Fibroblast of lung (primary cell): ENCODE measurements at regions not wholly inside any gene's neighbourhood (a gene's known extent, or its start where the extent isn't known, plus 50 kb on each side); places are given as distances from the start of the nearest gene placed in this dataset.

Experiments
- DNase-seq, 2 donors: peaks; one replicate each; pipeline versions ENCODE4 v3.0.0 to v3.0.0-alpha.2; 2010; ENCODE audit warnings: low read depth in 2 of 2
- H2AFZ ChIP-seq: 2 replicates; pipeline ENCODE4 v1.5.1; 2012; ENCODE audit warnings: low read length, control low read depth, inconsistent platforms
- H3K27ac ChIP-seq: 2 replicates; pipeline ENCODE4 v1.5.1; 2011; ENCODE audit warnings: low read length, control low read depth; ENCODE audit not compliant: insufficient read depth
- H3K27me3 ChIP-seq: 2 replicates; pipeline ENCODE4 v1.5.1; 2011; ENCODE audit warnings: mild to moderate bottlenecking, low read length; ENCODE audit not compliant: control insufficient read depth, insufficient read depth
- H3K36me3 ChIP-seq: 2 replicates; pipeline ENCODE4 v1.5.1; 2011; ENCODE audit warnings: low read length; ENCODE audit not compliant: control insufficient read depth, insufficient read depth
- H3K4me1 ChIP-seq: 2 replicates; pipeline ENCODE4 v1.5.1; 2011; ENCODE audit warnings: low read length; ENCODE audit not compliant: control insufficient read depth, insufficient read depth; ENCODE audit errors: extremely low read depth
- H3K4me2 ChIP-seq: 2 replicates; pipeline ENCODE4 v1.5.1; 2011; ENCODE audit warnings: low read length, control low read depth; ENCODE audit not compliant: insufficient read depth; ENCODE audit errors: extremely low read depth
- H3K4me3 ChIP-seq, 4 experiments: fragments of 200-600 bp in 1 of 4; sonication (generic) in 1 of 4; replicated peaks in 1 of 4; 2 replicates each; pipeline ENCODE4 v1.5.1; 2011 to 2016; ENCODE audit warnings: low read length in 4 of 4, low read depth in 3 of 4, mild to moderate bottlenecking in 3 of 4, control low read depth in 2 of 4, inconsistent platforms in 1 of 4, mixed read lengths in 1 of 4; ENCODE audit not compliant: insufficient read depth in 1 of 4; ENCODE audit errors: control extremely low read depth in 1 of 4
- H3K79me2 ChIP-seq: 2 replicates; pipeline ENCODE4 v1.5.1; 2012; ENCODE audit warnings: mild to moderate bottlenecking, low read length, inconsistent platforms; ENCODE audit not compliant: control insufficient read depth, insufficient read depth
- H3K9ac ChIP-seq: 2 replicates; pipeline ENCODE4 v1.5.1; 2011; ENCODE audit warnings: mild to moderate bottlenecking, low read length, control low read depth; ENCODE audit not compliant: insufficient read depth
- H3K9me3 ChIP-seq: 2 replicates; pipeline ENCODE4 v1.5.1; 2012; ENCODE audit warnings: low read depth, low read length; ENCODE audit not compliant: control insufficient read depth, insufficient read depth
- H4K20me1 ChIP-seq: 2 replicates; pipeline ENCODE4 v1.5.1; 2011; ENCODE audit warnings: low read length; ENCODE audit not compliant: control insufficient read depth, insufficient read depth; ENCODE audit errors: extremely low read depth
- EZH2 ChIP-seq: IDR thresholded peaks from 2 replicates; pipeline ENCODE4 v1.5.1; 2012; ENCODE audit warnings: low read length, control low read depth, mild to moderate bottlenecking; ENCODE audit errors: missing control alignments
- TF ChIP-seq, protein P1 (sequence below), 2 donors: IDR thresholded peaks in 1 of 2; conservative IDR thresholded peaks in 1 of 2; 1 replicate in 1 of 2; 2 replicates in 1 of 2; pipeline ENCODE4 v1.5.1; 2011 to 2012; ENCODE audit warnings: low read length in 2 of 2, control low read depth in 1 of 2, inconsistent platforms in 1 of 2, low read depth in 1 of 2, mild to moderate bottlenecking in 1 of 2

DNA sequence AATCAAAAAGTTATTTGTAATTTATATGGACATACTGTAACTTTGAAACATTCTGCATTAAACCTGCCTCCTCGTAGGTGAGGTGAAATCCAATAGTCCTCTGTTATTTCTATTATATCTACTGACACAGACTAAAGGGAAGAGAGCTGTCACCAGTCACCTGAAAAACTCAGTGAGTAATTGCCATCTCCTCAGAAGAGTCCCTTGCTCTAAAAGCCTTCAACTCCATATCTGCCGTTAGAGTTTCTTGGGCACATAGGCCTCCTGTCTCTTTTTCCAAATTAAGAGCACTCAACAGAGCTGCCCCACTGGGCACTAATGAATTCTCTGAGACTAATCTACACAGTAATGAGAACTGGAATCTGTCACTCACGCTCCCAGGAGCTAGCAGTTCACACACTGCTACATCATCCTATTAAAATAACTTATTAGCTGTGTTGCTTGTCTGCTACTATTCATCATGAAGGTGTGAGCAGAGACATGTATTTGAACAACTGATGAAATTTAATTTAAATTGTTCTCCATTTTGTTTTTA, 67.3 kb upstream of the VCAN start:
- Histone ChIP-seq H3K27me3 (no peaks in the 10 kb centered on the region), H3K4me3 (no peak overlapping the region), H4K20me1 (no peaks in the 10 kb centered on the region), H2AFZ (no peak overlapping the region), H3K27ac (no peak overlapping the region), H3K36me3 (no peaks in the 10 kb centered on the region), H3K4me1 (no peaks in the 10 kb centered on the region), H3K9ac (no peak overlapping the region), H3K4me2 (no peak overlapping the region), H3K79me2 (no peaks in the 10 kb centered on the region), H3K9me3 (no peaks in the 10 kb centered on the region)
- TF ChIP-seq, protein P1, sequence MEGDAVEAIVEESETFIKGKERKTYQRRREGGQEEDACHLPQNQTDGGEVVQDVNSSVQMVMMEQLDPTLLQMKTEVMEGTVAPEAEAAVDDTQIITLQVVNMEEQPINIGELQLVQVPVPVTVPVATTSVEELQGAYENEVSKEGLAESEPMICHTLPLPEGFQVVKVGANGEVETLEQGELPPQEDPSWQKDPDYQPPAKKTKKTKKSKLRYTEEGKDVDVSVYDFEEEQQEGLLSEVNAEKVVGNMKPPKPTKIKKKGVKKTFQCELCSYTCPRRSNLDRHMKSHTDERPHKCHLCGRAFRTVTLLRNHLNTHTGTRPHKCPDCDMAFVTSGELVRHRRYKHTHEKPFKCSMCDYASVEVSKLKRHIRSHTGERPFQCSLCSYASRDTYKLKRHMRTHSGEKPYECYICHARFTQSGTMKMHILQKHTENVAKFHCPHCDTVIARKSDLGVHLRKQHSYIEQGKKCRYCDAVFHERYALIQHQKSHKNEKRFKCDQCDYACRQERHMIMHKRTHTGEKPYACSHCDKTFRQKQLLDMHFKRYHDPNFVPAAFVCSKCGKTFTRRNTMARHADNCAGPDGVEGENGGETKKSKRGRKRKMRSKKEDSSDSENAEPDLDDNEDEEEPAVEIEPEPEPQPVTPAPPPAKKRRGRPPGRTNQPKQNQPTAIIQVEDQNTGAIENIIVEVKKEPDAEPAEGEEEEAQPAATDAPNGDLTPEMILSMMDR (conservative IDR thresholded peaks at IDR 0.05 in 1 of 2, IDR thresholded peaks at IDR 0.05 in 1 of 2; ENCODE audit: low read depth in 1 of 2, low read length in 2 of 2): no peak
- no peak for TF ChIP-seq EZH2
- no peak for DNase-seq

DNA sequence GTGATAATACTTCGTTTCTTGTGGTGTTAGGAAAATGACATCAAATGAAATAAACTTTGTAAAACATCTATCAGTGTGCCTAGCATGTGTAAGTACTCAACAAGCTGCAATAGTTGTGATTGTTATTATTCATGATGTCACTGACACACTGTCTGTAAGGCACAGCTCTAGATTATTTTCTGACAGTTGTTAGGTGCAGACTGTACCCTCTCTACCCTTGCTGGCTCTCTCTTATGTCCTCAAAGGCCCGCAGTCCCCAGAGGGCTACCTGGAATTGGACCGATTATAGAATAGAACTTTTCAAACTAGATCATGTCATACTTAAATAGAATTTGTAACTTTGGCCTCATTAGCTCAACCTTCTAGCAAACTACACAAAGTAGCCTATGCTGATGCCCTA, 65.9 kb upstream of the VCAN start:
- no peak overlapping the region for H3K9ac ChIP-seq
- H3K36me3 ChIP-seq: no peaks in the 10 kb centered on the region
- H3K79me2 ChIP-seq: no peaks in the 10 kb centered on the region
- no peak overlapping the region for H2AFZ ChIP-seq
- no peaks in the 10 kb centered on the region for H3K27me3 ChIP-seq
- no peak overlapping the region for H3K4me3 ChIP-seq
- no peaks in the 10 kb centered on the region for H4K20me1 ChIP-seq
- no peak overlapping the region for H3K27ac ChIP-seq
- H3K4me2 ChIP-seq: no peak overlapping the region
- no peaks in the 10 kb centered on the region for H3K9me3 ChIP-seq
- H3K4me1 ChIP-seq: no peaks in the 10 kb centered on the region
- DNase-seq: no peak
- TF ChIP-seq EZH2: no peak
- TF ChIP-seq, protein P1 (conservative IDR thresholded peaks at IDR 0.05 in 1 of 2, IDR thresholded peaks at IDR 0.05 in 1 of 2; ENCODE audit: low read depth in 1 of 2, low read length in 2 of 2): no peak

- H3K27me3 ChIP-seq: no peaks in the 10 kb centered on the region
- DNase-seq: no peak
- H2AFZ ChIP-seq: no peak overlapping the region
- TF ChIP-seq EZH2: no peak
- TF ChIP-seq, protein P1 (conservative IDR thresholded peaks at IDR 0.05 in 1 of 2, IDR thresholded peaks at IDR 0.05 in 1 of 2; ENCODE audit: low read depth in 1 of 2, low read length in 2 of 2): no peak
- no peak overlapping the region for H3K27ac ChIP-seq
- H3K9ac ChIP-seq: no peak overlapping the region
- no peaks in the 10 kb centered on the region for H3K79me2 ChIP-seq
- no peaks in the 10 kb centered on the region for H4K20me1 ChIP-seq
- no peaks in the 10 kb centered on the region for H3K36me3 ChIP-seq
- H3K4me2 ChIP-seq: no peak overlapping the region
- no peak overlapping the region for H3K4me3 ChIP-seq
- no peaks in the 10 kb centered on the region for H3K4me1 ChIP-seq
- H3K9me3 ChIP-seq: no peaks in the 10 kb centered on the region
Measured at GRCh38 chr5:83406906-83407305, 64.6 kb upstream of the VCAN start.
